ENCODE measurements at regions not wholly inside any gene's neighbourhood (a gene's known extent, or its start where the extent isn't known, plus 50 kb on each side); places are given as distances from the start of the nearest gene placed in this dataset.

DNA sequence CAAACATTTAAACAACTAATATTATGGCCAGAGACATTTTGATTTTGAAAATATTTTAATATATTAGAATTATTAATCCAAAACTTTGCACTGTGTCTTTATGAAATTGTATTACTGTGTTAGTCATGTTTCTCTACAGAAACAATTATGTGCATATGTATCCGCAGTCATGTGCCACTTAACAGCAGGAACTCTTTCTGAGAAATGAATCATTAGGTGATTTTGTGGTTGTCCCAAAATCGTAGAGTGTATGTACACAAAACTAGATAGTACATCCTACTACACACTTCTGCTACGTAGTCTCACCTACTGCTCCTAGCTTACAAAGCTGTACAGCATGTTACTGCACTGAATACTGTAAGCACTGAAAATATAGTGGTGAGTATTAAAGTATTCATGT lies 479.2 kb upstream of the DSEL start:
- H3K4me3 ChIP-seq = no peak overlapping the region
- H3K27me3 ChIP-seq = no peaks in the 10 kb centered on the region
- TF ChIP-seq EP300 (IDR thresholded peaks at IDR 0.05) (no peak), POLR2A (IDR thresholded peaks at IDR 0.05) (no peak), POLR2AphosphoS5 (IDR thresholded peaks at IDR 0.05) (no peak), CTCF (IDR thresholded peaks at IDR 0.05) (no peak)
- WGBS, 2 donors (ENCODE audit: low coverage in 1 of 2) = 69 to 73% methylated on average over 3 of the region's 3 CpGs
- no peak overlapping the region for H3K27ac ChIP-seq
- ATAC-seq = no peak
- no peaks in the 10 kb centered on the region for H3K4me1 ChIP-seq
- H3K9me3 ChIP-seq = no peaks in the 10 kb centered on the region
- H3K36me3 ChIP-seq = no peaks in the 10 kb centered on the region

GRCh38 chr18:67980241-67980640 lies 463.7 kb upstream of the DSEL start:
- 72 to 74% methylated on average over 2 of the region's 2 CpGs for WGBS, 2 donors (ENCODE audit: low coverage in 1 of 2)
- no peak overlapping the region for H3K27ac ChIP-seq
- no peaks in the 10 kb centered on the region for H3K36me3 ChIP-seq
- no peaks in the 10 kb centered on the region for H3K4me1 ChIP-seq
- no peak for ATAC-seq
- H3K9me3 ChIP-seq = no peaks in the 10 kb centered on the region
- TF ChIP-seq POLR2A (IDR thresholded peaks at IDR 0.05) (no peak), EP300 (IDR thresholded peaks at IDR 0.05) (no peak), POLR2AphosphoS5 (IDR thresholded peaks at IDR 0.05) (no peak), CTCF (IDR thresholded peaks at IDR 0.05) (no peak)
- H3K4me3 ChIP-seq = no peak overlapping the region
- no peaks in the 10 kb centered on the region for H3K27me3 ChIP-seq

- 67 to 100% methylated on average over 1 to 4 of the region's 7 CpGs for WGBS, 2 donors (ENCODE audit: low coverage in 1 of 2)
- no peaks in the 10 kb centered on the region for H3K27me3 ChIP-seq
- TF ChIP-seq EP300 (IDR thresholded peaks at IDR 0.05) (no peak), POLR2AphosphoS5 (IDR thresholded peaks at IDR 0.05) (no peak), POLR2A (IDR thresholded peaks at IDR 0.05) (no peak), CTCF (IDR thresholded peaks at IDR 0.05) (no peak)
- no peak overlapping the region for H3K4me3 ChIP-seq
- no peaks in the 10 kb centered on the region for H3K36me3 ChIP-seq
- no peaks in the 10 kb centered on the region for H3K4me1 ChIP-seq
- no peak overlapping the region for H3K27ac ChIP-seq
- no peaks in the 10 kb centered on the region for H3K9me3 ChIP-seq
- ATAC-seq = no peak
Observed at GRCh38 chr18:67977067-67977616, 460.6 kb upstream of the DSEL start.

DNA sequence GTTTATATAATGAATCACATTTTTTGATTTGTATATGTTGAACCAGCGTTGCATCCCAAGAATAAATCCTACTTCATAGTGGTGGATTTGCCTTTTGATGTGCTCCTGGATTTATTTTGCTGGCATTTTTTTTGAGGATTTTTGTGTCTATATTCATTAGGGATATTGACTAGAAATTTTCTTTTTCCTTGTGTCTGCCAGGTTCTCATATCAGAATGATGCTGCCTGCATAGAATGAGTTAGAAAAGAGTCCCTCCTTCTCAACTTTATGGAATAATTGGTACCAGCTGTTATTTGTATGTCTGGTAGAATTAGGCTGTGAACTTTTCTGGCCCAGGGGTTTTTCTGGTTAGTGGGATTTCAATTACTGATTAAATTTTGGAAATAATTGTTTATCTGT lies 457.4 kb upstream of the DSEL start:
- Histone ChIP-seq H3K9me3 (no peaks in the 10 kb centered on the region), H3K27me3 (no peaks in the 10 kb centered on the region), H3K27ac (no peak overlapping the region), H3K36me3 (no peaks in the 10 kb centered on the region), H3K4me1 (no peaks in the 10 kb centered on the region), H3K4me3 (no peak overlapping the region)
- TF ChIP-seq POLR2A (IDR thresholded peaks at IDR 0.05) (no peak), POLR2AphosphoS5 (IDR thresholded peaks at IDR 0.05) (no peak), EP300 (IDR thresholded peaks at IDR 0.05) (no peak), CTCF (IDR thresholded peaks at IDR 0.05) (no peak)
- 57 to 63% methylated on average over 1 of the region's 1 CpG for WGBS, 2 donors (ENCODE audit: low coverage in 1 of 2)
- ATAC-seq = no peak

DNA sequence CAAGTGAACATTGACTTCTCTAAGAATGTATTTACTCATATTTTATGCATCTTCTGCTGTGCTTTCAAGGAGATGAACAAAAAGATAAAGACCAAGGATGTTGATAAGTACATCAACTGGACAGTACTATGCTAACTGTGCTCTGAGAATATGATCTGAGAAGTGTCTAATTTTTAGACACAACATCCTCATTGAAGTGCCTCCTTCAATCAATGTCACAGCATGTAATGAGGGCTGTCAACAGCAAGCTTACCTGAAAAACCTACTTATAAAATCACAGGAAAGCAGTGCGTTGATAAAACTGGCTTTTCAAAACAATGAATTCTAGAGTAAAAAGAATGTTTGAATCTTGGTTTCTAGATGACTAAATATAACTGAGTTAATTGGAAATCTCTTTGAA lies 452.9 kb upstream of the DSEL start:
- Histone ChIP-seq H3K9me3 (no peaks in the 10 kb centered on the region), H3K4me1 (no peaks in the 10 kb centered on the region), H3K27me3 (no peaks in the 10 kb centered on the region), H3K27ac (no peak overlapping the region), H3K36me3 (no peaks in the 10 kb centered on the region), H3K4me3 (no peak overlapping the region)
- no peak for TF ChIP-seq EP300 (IDR thresholded peaks at IDR 0.05)
- no peak for TF ChIP-seq POLR2AphosphoS5 (IDR thresholded peaks at IDR 0.05)
- no peak for TF ChIP-seq POLR2A (IDR thresholded peaks at IDR 0.05)
- TF ChIP-seq CTCF (IDR thresholded peaks at IDR 0.05) = no peak
- 93% methylated on average over 1 of the region's 1 CpG; no CpG with 5 or more reads in 1 of the 2 donors for WGBS, 2 donors (ENCODE audit: low coverage in 1 of 2)
- no peak for ATAC-seq
